ENCODE measurements at regions not wholly inside any gene's neighbourhood (a gene's known extent, or its start where the extent isn't known, plus 50 kb on each side); places are given as distances from the start of the nearest gene placed in this dataset.
"Not testable (repeated sequence)": the region's sequence is repeated elsewhere in the genome, so short reads cannot be mapped to it uniquely, and the experiment has no call there.

- H3K4me3 ChIP-seq (replicated peaks; ENCODE audit: low read depth, low read length) = no peak overlapping the region
- H3K36me3 ChIP-seq (ENCODE audit: control insufficient read depth, insufficient read depth, low read length) = no peaks in the 10 kb centered on the region
- no peaks in the 10 kb centered on the region for H3K27me3 ChIP-seq (replicated peaks; ENCODE audit: control insufficient read depth, insufficient read depth, low read length)
- DNase-seq (ENCODE audit: extremely low read depth, insufficient read length) = no peak
- no peak for TF ChIP-seq CTCF (IDR thresholded peaks at IDR 0.05; ENCODE audit: insufficient read depth, low read length, poor library complexity, severe bottlenecking)
These were observed 547.4 kb upstream of the AGA start for GRCh38 chr4:177989503-177990201.

DNA sequence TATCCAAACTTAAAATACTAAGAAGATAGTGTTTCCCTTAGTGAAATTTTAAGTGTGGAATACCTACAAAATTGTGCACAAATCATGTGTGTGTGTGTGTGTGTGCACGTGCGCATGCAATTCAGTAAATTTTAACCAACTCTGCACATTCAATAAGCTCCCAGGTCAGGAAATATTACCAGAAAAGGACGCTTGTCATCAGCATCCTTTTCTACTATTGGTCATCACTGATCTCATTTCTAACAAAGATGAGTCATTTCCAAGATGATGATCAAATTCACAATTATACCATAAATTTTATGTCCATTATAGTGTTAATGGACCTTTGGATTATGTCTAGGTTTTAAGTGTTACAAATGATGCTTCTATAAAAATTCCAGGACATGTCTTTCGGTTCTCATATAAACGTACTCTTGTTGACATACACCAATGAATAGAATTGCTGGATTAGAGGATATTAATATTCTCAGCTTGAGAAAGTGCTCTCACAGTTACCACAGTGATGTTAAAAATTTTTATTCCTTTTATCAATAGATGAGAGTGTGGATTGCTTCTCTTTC lies 560.9 kb upstream of the AGA start:
- no peaks in the 10 kb centered on the region for H3K27me3 ChIP-seq (replicated peaks; ENCODE audit: control insufficient read depth, insufficient read depth, low read length)
- H3K36me3 ChIP-seq (ENCODE audit: control insufficient read depth, insufficient read depth, low read length) = no peaks in the 10 kb centered on the region
- H3K4me3 ChIP-seq (replicated peaks; ENCODE audit: low read depth, low read length) = no peak overlapping the region
- DNase-seq (ENCODE audit: extremely low read depth, insufficient read length) = no peak
- no peak for TF ChIP-seq CTCF (IDR thresholded peaks at IDR 0.05; ENCODE audit: insufficient read depth, low read length, poor library complexity, severe bottlenecking)

DNA sequence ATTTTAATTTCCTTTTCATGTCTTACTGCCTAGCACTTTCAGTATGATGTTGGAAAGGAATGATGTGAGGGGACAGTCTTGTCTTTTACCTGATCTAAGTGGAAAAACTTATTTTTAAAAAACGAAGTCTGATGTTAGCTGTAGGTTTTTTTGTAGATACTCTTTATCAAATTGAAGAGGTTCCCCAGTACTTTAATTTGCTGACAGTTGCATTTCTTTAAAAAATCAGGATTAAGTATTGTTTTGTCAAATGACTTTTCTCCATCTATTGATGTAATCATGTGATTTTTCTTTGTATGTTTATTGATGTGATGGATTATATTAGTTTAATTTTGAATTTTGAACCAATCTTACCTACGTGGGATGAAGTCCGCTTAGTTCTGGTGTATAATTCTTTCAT lies 568.4 kb upstream of the AGA start:
- DNase-seq (ENCODE audit: extremely low read depth, insufficient read length) = no peak
- no peak overlapping the region for H3K4me3 ChIP-seq (replicated peaks; ENCODE audit: low read depth, low read length)
- H3K27me3 ChIP-seq (replicated peaks; ENCODE audit: control insufficient read depth, insufficient read depth, low read length) = no peaks in the 10 kb centered on the region
- H3K36me3 ChIP-seq (ENCODE audit: control insufficient read depth, insufficient read depth, low read length) = no peaks in the 10 kb centered on the region
- TF ChIP-seq CTCF (IDR thresholded peaks at IDR 0.05; ENCODE audit: insufficient read depth, low read length, poor library complexity, severe bottlenecking) = no peak

DNA sequence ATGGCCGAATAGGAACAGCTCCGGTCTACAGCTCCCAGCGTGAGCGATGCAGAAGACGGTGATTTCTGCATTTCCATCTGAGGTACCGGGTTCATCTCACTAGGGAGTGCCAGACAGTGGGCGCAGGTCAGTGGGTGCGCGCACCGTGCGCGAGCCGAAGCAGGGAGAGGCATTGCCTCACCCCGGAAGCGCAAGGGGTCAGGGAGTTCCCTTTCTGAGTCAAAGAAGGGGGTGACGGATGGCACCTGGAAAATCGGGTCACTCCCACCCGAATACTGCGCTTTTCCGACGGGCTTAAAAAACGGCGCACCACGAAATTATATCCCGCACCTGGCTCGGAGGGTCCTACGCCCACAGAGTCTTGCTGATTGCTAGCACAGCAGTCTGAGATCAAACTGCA lies 572.8 kb upstream of the AGA start:
- not testable (repeated sequence) for H3K27me3 ChIP-seq (replicated peaks; ENCODE audit: control insufficient read depth, insufficient read depth, low read length); DNase-seq (ENCODE audit: extremely low read depth, insufficient read length); H3K36me3 ChIP-seq (ENCODE audit: control insufficient read depth, insufficient read depth, low read length); H3K4me3 ChIP-seq (replicated peaks; ENCODE audit: low read depth, low read length)

GRCh38 chr4:178026999-178027398 lies 584.8 kb upstream of the AGA start:
- H3K4me3 ChIP-seq (replicated peaks; ENCODE audit: low read depth, low read length) = no peak overlapping the region
- H3K27me3 ChIP-seq (replicated peaks; ENCODE audit: control insufficient read depth, insufficient read depth, low read length) = no peaks in the 10 kb centered on the region
- no peak for DNase-seq (ENCODE audit: extremely low read depth, insufficient read length)
- no peak for TF ChIP-seq CTCF (IDR thresholded peaks at IDR 0.05; ENCODE audit: insufficient read depth, low read length, poor library complexity, severe bottlenecking)
- no peaks in the 10 kb centered on the region for H3K36me3 ChIP-seq (ENCODE audit: control insufficient read depth, insufficient read depth, low read length)

DNA sequence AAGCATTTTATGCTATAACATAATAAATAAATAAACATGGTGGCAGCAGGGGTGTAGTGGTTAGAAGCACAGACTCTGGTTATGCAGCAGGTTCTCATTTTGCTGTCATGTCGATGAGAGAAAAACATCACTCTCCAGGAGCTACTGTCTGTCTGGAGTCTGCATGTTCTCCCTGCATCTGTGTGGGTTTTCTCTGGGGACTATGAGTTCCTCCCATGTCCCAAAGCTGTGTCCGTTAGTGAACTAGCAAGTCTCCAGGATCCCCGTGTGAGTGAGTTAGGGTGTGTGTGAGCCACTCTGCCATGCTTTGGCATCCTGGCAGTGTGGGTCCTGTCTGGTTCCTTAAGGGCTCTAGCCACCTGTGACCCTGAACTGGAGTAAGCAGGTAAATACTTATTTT lies 585.6 kb upstream of the AGA start:
- H3K4me3 ChIP-seq (replicated peaks; ENCODE audit: low read depth, low read length) = no peak overlapping the region
- H3K36me3 ChIP-seq (ENCODE audit: control insufficient read depth, insufficient read depth, low read length) = no peaks in the 10 kb centered on the region
- no peak for DNase-seq (ENCODE audit: extremely low read depth, insufficient read length)
- H3K27me3 ChIP-seq (replicated peaks; ENCODE audit: control insufficient read depth, insufficient read depth, low read length) = no peaks in the 10 kb centered on the region
- TF ChIP-seq CTCF (IDR thresholded peaks at IDR 0.05; ENCODE audit: insufficient read depth, low read length, poor library complexity, severe bottlenecking) = no peak
